ENCODE measurements at regions not wholly inside any gene's neighbourhood (a gene's known extent, or its start where the extent isn't known, plus 50 kb on each side); places are given as distances from the start of the nearest gene placed in this dataset.
"Not testable (repeated sequence)": the region's sequence is repeated elsewhere in the genome, so short reads cannot be mapped to it uniquely, and the experiment has no call there.

GRCh38 chr2:106269591-106270291 lies 75.6 kb upstream of the UXS1 start:
- no peaks in the 10 kb centered on the region for H3K36me3 ChIP-seq (replicated peaks; ENCODE audit: insufficient read depth, low read length)
- H3K9ac ChIP-seq (ENCODE audit: low read length): no peak overlapping the region
- H3K9me2 ChIP-seq (replicated peaks; ENCODE audit: insufficient read depth, low read length): no peaks in the 10 kb centered on the region
- no peak overlapping the region for H3K27ac ChIP-seq (ENCODE audit: low read length)
- H2AFZ ChIP-seq (ENCODE audit: low read length): peak overlapping the region; percentile 9; the same call in 1 of the 2 replicates
- DNase-seq: peak; percentile 30
- H3K79me2 ChIP-seq (ENCODE audit: low read length): no peaks in the 10 kb centered on the region
- no peaks in the 10 kb centered on the region for H3K27me3 ChIP-seq (replicated peaks; ENCODE audit: insufficient read depth, low read length)
- H3F3A ChIP-seq (ENCODE audit: insufficient read depth, low read length): no peaks in the 10 kb centered on the region
- H4K20me1 ChIP-seq (ENCODE audit: insufficient read depth, low read length): no peaks in the 10 kb centered on the region
- no peaks in the 10 kb centered on the region for H3K4me1 ChIP-seq (ENCODE audit: low read length)
- peak overlapping the region; percentile 44 for H3K4me3 ChIP-seq (ENCODE audit: low read length)
- no peaks in the 10 kb centered on the region for H3K9me3 ChIP-seq (replicated peaks; ENCODE audit: insufficient read depth, low read length)
- no peak for TF ChIP-seq EZH2 (optimal IDR thresholded peaks at IDR 0.05; ENCODE audit: low read depth, low read length)
- H3K4me2 ChIP-seq (ENCODE audit: low read depth, low read length): peak overlapping the region; percentile 52

- TF ChIP-seq EZH2phosphoT487 (IDR thresholded peaks at IDR 0.05; ENCODE audit: low read length) (no peak), CTCF (IDR thresholded peaks at IDR 0.05; ENCODE audit: low read length) (no peak)
- H3K27me3 ChIP-seq (replicated peaks; ENCODE audit: insufficient read depth, low read length): no peaks in the 10 kb centered on the region
- no peaks in the 10 kb centered on the region for H3K79me2 ChIP-seq (ENCODE audit: low read length)
- no peaks in the 10 kb centered on the region for H3F3A ChIP-seq (ENCODE audit: insufficient read depth, low read length)
- no peaks in the 10 kb centered on the region for H4K20me1 ChIP-seq (ENCODE audit: insufficient read depth, low read length)
- H3K4me3 ChIP-seq (ENCODE audit: low read length): no peak overlapping the region
- H3K4me2 ChIP-seq (ENCODE audit: low read depth, low read length): no peak overlapping the region
- H2AFZ ChIP-seq (ENCODE audit: low read length): no peak overlapping the region
- DNase-seq: no peak
- H3K4me1 ChIP-seq (ENCODE audit: low read length): no peaks in the 10 kb centered on the region
- no peaks in the 10 kb centered on the region for H3K9me3 ChIP-seq (replicated peaks; ENCODE audit: insufficient read depth, low read length)
- no peaks in the 10 kb centered on the region for H3K9me2 ChIP-seq (replicated peaks; ENCODE audit: insufficient read depth, low read length)
- H3K9ac ChIP-seq (ENCODE audit: low read length): no peak overlapping the region
- H3K27ac ChIP-seq (ENCODE audit: low read length): no peak overlapping the region
- H3K36me3 ChIP-seq (replicated peaks; ENCODE audit: insufficient read depth, low read length): no peaks in the 10 kb centered on the region
Measured at GRCh38 chr2:106267997-106268396, 73.9 kb upstream of the UXS1 start.

- H3K79me2 ChIP-seq (ENCODE audit: low read length): no peaks in the 10 kb centered on the region
- H3K9me2 ChIP-seq (replicated peaks; ENCODE audit: insufficient read depth, low read length): no peaks in the 10 kb centered on the region
- no peak overlapping the region for H3K9ac ChIP-seq (ENCODE audit: low read length)
- H3K9me3 ChIP-seq (replicated peaks; ENCODE audit: insufficient read depth, low read length): no peaks in the 10 kb centered on the region
- H3K4me3 ChIP-seq (ENCODE audit: low read length): no peak overlapping the region
- H3F3A ChIP-seq (ENCODE audit: insufficient read depth, low read length): no peaks in the 10 kb centered on the region
- no peaks in the 10 kb centered on the region for H4K20me1 ChIP-seq (ENCODE audit: insufficient read depth, low read length)
- no peak for TF ChIP-seq CTCF (IDR thresholded peaks at IDR 0.05; ENCODE audit: low read length)
- no peak for TF ChIP-seq EZH2phosphoT487 (IDR thresholded peaks at IDR 0.05; ENCODE audit: low read length)
- TF ChIP-seq EZH2 (optimal IDR thresholded peaks at IDR 0.05; ENCODE audit: low read depth, low read length): no peak
- no peak overlapping the region for H2AFZ ChIP-seq (ENCODE audit: low read length)
- no peaks in the 10 kb centered on the region for H3K4me1 ChIP-seq (ENCODE audit: low read length)
- H3K27ac ChIP-seq (ENCODE audit: low read length): no peak overlapping the region
- DNase-seq: no peak
- no peaks in the 10 kb centered on the region for H3K36me3 ChIP-seq (replicated peaks; ENCODE audit: insufficient read depth, low read length)
- H3K27me3 ChIP-seq (replicated peaks; ENCODE audit: insufficient read depth, low read length): no peaks in the 10 kb centered on the region
- H3K4me2 ChIP-seq (ENCODE audit: low read depth, low read length): no peak overlapping the region
Measured at GRCh38 chr2:106261871-106262321, 67.8 kb upstream of the UXS1 start.

GRCh38 chr2:106258859-106259258 lies 64.8 kb upstream of the UXS1 start:
- not testable (repeated sequence) for H2AFZ ChIP-seq (ENCODE audit: low read length); H3F3A ChIP-seq (ENCODE audit: insufficient read depth, low read length)

More at GRCh38 chr2:106258859-106259258, 64.8 kb upstream of the UXS1 start:
- H3K27ac ChIP-seq (ENCODE audit: low read length); H3K4me3 ChIP-seq (ENCODE audit: low read length); H3K4me2 ChIP-seq (ENCODE audit: low read depth, low read length); H3K36me3 ChIP-seq (replicated peaks; ENCODE audit: insufficient read depth, low read length); H3K9me2 ChIP-seq (replicated peaks; ENCODE audit: insufficient read depth, low read length); H3K27me3 ChIP-seq (replicated peaks; ENCODE audit: insufficient read depth, low read length); H3K9ac ChIP-seq (ENCODE audit: low read length); H3K79me2 ChIP-seq (ENCODE audit: low read length); H3K4me1 ChIP-seq (ENCODE audit: low read length); DNase-seq; H3K9me3 ChIP-seq (replicated peaks; ENCODE audit: insufficient read depth, low read length); H4K20me1 ChIP-seq (ENCODE audit: insufficient read depth, low read length): not testable (repeated sequence)

All from MM.1S (cell line).